Gastrocnemius medialis (tissue), 4 donors: ENCODE measurements at regions not wholly inside any gene's neighbourhood (a gene's known extent, or its start where the extent isn't known, plus 50 kb on each side); places are given as distances from the start of the nearest gene placed in this dataset.
"Not testable (repeated sequence)": the region's sequence is repeated elsewhere in the genome, so short reads cannot be mapped to it uniquely, and the experiment has no call there.

Source experiments
- ATAC-seq, 2 donors: fragments of 150-250 bp; one replicate each; pipeline ENCODE4 v1.9.1; 2016
- DNase-seq, 2 donors: peaks; one replicate each; pipeline ENCODE4 v3.0.0-alpha.2; 2019
- H3K27ac ChIP-seq, 4 donors: fragments of 200-600 bp; sonication (generic); 1 replicate in 1 of 4; 2 replicates in 3 of 4; pipeline ENCODE4 v1.5.1; 2016 to 2018; ENCODE audit warnings: mild to moderate bottlenecking in 2 of 4, moderate library complexity in 1 of 4
- H3K27me3 ChIP-seq, 3 donors: fragments of 200-600 bp; sonication (generic) in 2 of 3; 1 replicate in 1 of 3; 2 replicates in 2 of 3; pipeline versions ENCODE4 v1.5.1 to v1.6.0; 2016 to 2019; ENCODE audit warnings: mild to moderate bottlenecking in 1 of 3, moderate library complexity in 1 of 3
- H3K36me3 ChIP-seq, 2 donors: fragments of 200-600 bp; sonication (generic) in 1 of 2; one replicate each; pipeline ENCODE4 v1.5.1; 2017 to 2018
- H3K4me1 ChIP-seq, 2 donors: fragments of 200-600 bp; sonication (generic) in 1 of 2; one replicate each; pipeline ENCODE4 v1.5.1; 2016 to 2017; ENCODE audit warnings: mild to moderate bottlenecking in 2 of 2
- H3K4me3 ChIP-seq, 4 donors: fragments of 200-600 bp; sonication (generic) in 3 of 4; 1 replicate in 1 of 4; 2 replicates in 3 of 4; pipeline ENCODE4 v1.5.1; 2016 to 2019; ENCODE audit warnings: mild to moderate bottlenecking in 2 of 4
- H3K9me3 ChIP-seq, 3 donors: fragments of 200-600 bp; sonication (generic) in 2 of 3; 1 replicate in 1 of 3; 2 replicates in 2 of 3; pipeline ENCODE4 v1.5.1; 2016 to 2019
- POLR2A ChIP-seq, 2 donors: fragments of 450-650 bp; IDR thresholded peaks; one replicate each; pipeline ENCODE4 v1.6.1; 2017; ENCODE audit warnings: antibody characterized with exemption in 2 of 2, mild to moderate bottlenecking in 2 of 2, moderate library complexity in 2 of 2
- in situ Hi-C, 4 donors: fragments of 200-750 bp; cut with MboI; loops; one replicate each; pipeline versions ENCODE4 v1.15.0 to v1.8.0; 2017; ENCODE audit warnings: low sequenced_read_pairs in 4 of 4
- intact Hi-C: fragments of 100-400 bp; cut with DNase I; formaldehyde crosslinking; loops from one replicate; pipeline ENCODE4 v1.15.1; 2023; ENCODE audit warnings: low total_unique reads
- TF ChIP-seq, protein P1 (sequence below), 5 experiments: fragments of 450-650 bp in 3 of 5; fragments of 200-600 bp in 2 of 5; sonication (generic) in 2 of 5; IDR thresholded peaks in 4 of 5; conservative IDR thresholded peaks in 1 of 5; 1 replicate in 4 of 5; 2 replicates in 1 of 5; pipeline ENCODE4 v1.5.1; 2016 to 2019; ENCODE audit warnings: antibody characterized with exemption in 5 of 5, mild to moderate bottlenecking in 3 of 5, moderate library complexity in 3 of 5

- no peak for ATAC-seq
- Histone ChIP-seq H3K4me3 (no peak overlapping the region), H3K4me1 (no peaks in the 10 kb centered on the region), H3K36me3 (no peaks in the 10 kb centered on the region), H3K27ac (no peak overlapping the region), H3K27me3 (no peaks in the 10 kb centered on the region), H3K9me3 (no peaks in the 10 kb centered on the region)
- no peak for TF ChIP-seq POLR2A (IDR thresholded peaks at IDR 0.05)
- TF ChIP-seq, protein P1, sequence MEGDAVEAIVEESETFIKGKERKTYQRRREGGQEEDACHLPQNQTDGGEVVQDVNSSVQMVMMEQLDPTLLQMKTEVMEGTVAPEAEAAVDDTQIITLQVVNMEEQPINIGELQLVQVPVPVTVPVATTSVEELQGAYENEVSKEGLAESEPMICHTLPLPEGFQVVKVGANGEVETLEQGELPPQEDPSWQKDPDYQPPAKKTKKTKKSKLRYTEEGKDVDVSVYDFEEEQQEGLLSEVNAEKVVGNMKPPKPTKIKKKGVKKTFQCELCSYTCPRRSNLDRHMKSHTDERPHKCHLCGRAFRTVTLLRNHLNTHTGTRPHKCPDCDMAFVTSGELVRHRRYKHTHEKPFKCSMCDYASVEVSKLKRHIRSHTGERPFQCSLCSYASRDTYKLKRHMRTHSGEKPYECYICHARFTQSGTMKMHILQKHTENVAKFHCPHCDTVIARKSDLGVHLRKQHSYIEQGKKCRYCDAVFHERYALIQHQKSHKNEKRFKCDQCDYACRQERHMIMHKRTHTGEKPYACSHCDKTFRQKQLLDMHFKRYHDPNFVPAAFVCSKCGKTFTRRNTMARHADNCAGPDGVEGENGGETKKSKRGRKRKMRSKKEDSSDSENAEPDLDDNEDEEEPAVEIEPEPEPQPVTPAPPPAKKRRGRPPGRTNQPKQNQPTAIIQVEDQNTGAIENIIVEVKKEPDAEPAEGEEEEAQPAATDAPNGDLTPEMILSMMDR (IDR thresholded peaks at IDR 0.05 in 4 of 5, conservative IDR thresholded peaks at IDR 0.05 in 1 of 5): no peak
- DNase-seq: no peak
- intact Hi-C loops (no loop called here), in situ Hi-C loops (no loop called here)
Observed at GRCh38 chr5:27091858-27092257, 53.5 kb upstream of the CDH9 start.

DNA sequence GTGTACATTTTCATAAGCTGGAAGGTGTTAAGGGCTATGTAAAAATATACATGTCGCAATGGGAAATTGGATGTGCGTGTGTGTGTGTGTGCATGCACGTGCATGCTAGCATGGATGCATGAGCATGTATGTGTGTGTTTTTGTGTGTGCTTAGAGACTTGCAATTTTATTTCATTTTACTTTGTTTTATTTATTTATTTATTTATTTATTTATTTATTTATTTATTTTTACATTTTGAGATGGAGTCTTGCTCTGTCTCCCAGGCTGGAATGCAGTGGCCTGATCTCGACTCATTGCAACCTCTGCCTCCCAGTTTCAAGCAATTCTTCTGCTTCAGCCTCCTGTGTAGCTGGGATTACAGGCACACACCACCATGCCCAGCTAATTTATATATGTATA lies 50.4 kb upstream of the CDH9 start:
- in situ Hi-C loops, H3K27me3 ChIP-seq, DNase-seq, H3K9me3 ChIP-seq, H3K27ac ChIP-seq, ATAC-seq, H3K4me3 ChIP-seq, H3K4me1 ChIP-seq, H3K36me3 ChIP-seq, intact Hi-C loops: not testable (repeated sequence)
